ENCODE measurements at regions not wholly inside any gene's neighbourhood (a gene's known extent, or its start where the extent isn't known, plus 50 kb on each side); places are given as distances from the start of the nearest gene placed in this dataset.

GRCh38 chr6:15106958-15107643 lies 138.8 kb upstream of the JARID2 start:
- ATAC-seq (ENCODE audit: low read depth), result no peak
- Histone ChIP-seq H3K27me3 (ENCODE audit: insufficient read depth, poor library complexity, severe bottlenecking) (no peaks in the 10 kb centered on the region), H3K4me3 (ENCODE audit: severe bottlenecking) (no peak overlapping the region), H3K36me3 (ENCODE audit: low read depth) (no peaks in the 10 kb centered on the region), H3K9me3 (ENCODE audit: severe bottlenecking) (no peaks in the 10 kb centered on the region), H3K27ac (ENCODE audit: poor library complexity, severe bottlenecking) (no peak overlapping the region), H3K4me1 (ENCODE audit: insufficient read depth, poor library complexity, severe bottlenecking) (no peaks in the 10 kb centered on the region)
- DNase-seq (ENCODE audit: low spot score), result no peak
- TF ChIP-seq CTCF (IDR thresholded peaks at IDR 0.05; ENCODE audit: poor library complexity, severe bottlenecking), result no peak

GRCh38 chr6:15107644-15108382 lies 138.1 kb upstream of the JARID2 start:
- H3K36me3 ChIP-seq (ENCODE audit: low read depth), result no peaks in the 10 kb centered on the region
- no peak for TF ChIP-seq CTCF (IDR thresholded peaks at IDR 0.05; ENCODE audit: poor library complexity, severe bottlenecking)
- no peaks in the 10 kb centered on the region for H3K9me3 ChIP-seq (ENCODE audit: severe bottlenecking)
- no peaks in the 10 kb centered on the region for H3K27me3 ChIP-seq (ENCODE audit: insufficient read depth, poor library complexity, severe bottlenecking)
- DNase-seq (ENCODE audit: low spot score), result no peak
- H3K4me1 ChIP-seq (ENCODE audit: insufficient read depth, poor library complexity, severe bottlenecking), result no peaks in the 10 kb centered on the region
- H3K4me3 ChIP-seq (ENCODE audit: severe bottlenecking), result no peak overlapping the region
- H3K27ac ChIP-seq (ENCODE audit: poor library complexity, severe bottlenecking), result no peak overlapping the region
- no peak for ATAC-seq (ENCODE audit: low read depth)

GRCh38 chr6:15108383-15108715 lies 137.5 kb upstream of the JARID2 start:
- Histone ChIP-seq H3K27ac (ENCODE audit: poor library complexity, severe bottlenecking) (no peak overlapping the region), H3K4me1 (ENCODE audit: insufficient read depth, poor library complexity, severe bottlenecking) (no peaks in the 10 kb centered on the region), H3K36me3 (ENCODE audit: low read depth) (no peaks in the 10 kb centered on the region), H3K4me3 (ENCODE audit: severe bottlenecking) (no peak overlapping the region), H3K9me3 (ENCODE audit: severe bottlenecking) (no peaks in the 10 kb centered on the region), H3K27me3 (ENCODE audit: insufficient read depth, poor library complexity, severe bottlenecking) (no peaks in the 10 kb centered on the region)
- DNase-seq (ENCODE audit: low spot score), result no peak
- no peak for TF ChIP-seq CTCF (IDR thresholded peaks at IDR 0.05; ENCODE audit: poor library complexity, severe bottlenecking)
- no peak for ATAC-seq (ENCODE audit: low read depth)

GRCh38 chr6:15109338-15110090 lies 136.4 kb upstream of the JARID2 start:
- Histone ChIP-seq H3K36me3 (ENCODE audit: low read depth) (no peaks in the 10 kb centered on the region), H3K4me1 (ENCODE audit: insufficient read depth, poor library complexity, severe bottlenecking) (no peaks in the 10 kb centered on the region), H3K9me3 (ENCODE audit: severe bottlenecking) (no peaks in the 10 kb centered on the region), H3K4me3 (ENCODE audit: severe bottlenecking) (no peak overlapping the region), H3K27ac (ENCODE audit: poor library complexity, severe bottlenecking) (no peak overlapping the region), H3K27me3 (ENCODE audit: insufficient read depth, poor library complexity, severe bottlenecking) (no peaks in the 10 kb centered on the region)
- ATAC-seq (ENCODE audit: low read depth) (no peak), DNase-seq (ENCODE audit: low spot score) (no peak)
- TF ChIP-seq CTCF (IDR thresholded peaks at IDR 0.05; ENCODE audit: poor library complexity, severe bottlenecking), result no peak
